ENCODE measurements at regions not wholly inside any gene's neighbourhood (a gene's known extent, or its start where the extent isn't known, plus 50 kb on each side); places are given as distances from the start of the nearest gene placed in this dataset.

GRCh38 chr13:61695147-61695546 lies 279.5 kb upstream of the PCDH20 start:
- ChIA-PET CTCF (no interaction called here), POLR2A (no interaction called here), SMC1A (ENCODE audit: uncharacterized antibody, unreplicated experiment) (no interaction called here), RAD21 (ENCODE audit: unreplicated experiment) (no interaction called here)
- no peak for ATAC-seq
- no peak for DNase-seq (ENCODE audit: low read depth, low spot score)
- no peak for FAIRE-seq
- intact Hi-C loops (cut with micrococcal nuclease; ENCODE audit: unreplicated experiment) (no loop called here), in situ Hi-C loops (cut with MboI) (no loop called here)
- Histone ChIP-seq H3K9me3 (replicated peaks; ENCODE audit: control insufficient read depth, insufficient read depth, low read length) (no peaks in the 10 kb centered on the region), H3K4me1 (ENCODE audit: control insufficient read depth, insufficient read depth, low read length) (no peaks in the 10 kb centered on the region), H2AFZ (ENCODE audit: control insufficient read depth, low read depth, low read length) (no peak overlapping the region), H3K27me3 (replicated peaks in 1 of 2; ENCODE audit: control insufficient read depth in 2 of 2, insufficient read depth in 2 of 2, low read length in 1 of 2) (no peaks in the 10 kb centered on the region), H4K20me1 (ENCODE audit: control insufficient read depth, insufficient read depth) (no peaks in the 10 kb centered on the region), H3K36me3 (ENCODE audit: control insufficient read depth in 2 of 2, insufficient read depth in 2 of 2, low read length in 1 of 2) (no peaks in the 10 kb centered on the region), H3K9ac (ENCODE audit: control insufficient read depth, insufficient read depth, low read length) (no peak overlapping the region), H3K4me3 (no peak overlapping the region), H3K4me2 (ENCODE audit: control insufficient read depth, insufficient read depth) (no peak overlapping the region), H3K27ac (ENCODE audit: control insufficient read depth, insufficient read depth) (no peak overlapping the region), H3K79me2 (ENCODE audit: control insufficient read depth, insufficient read depth, low read length) (no peaks in the 10 kb centered on the region)
- BruUV-seq (replicated peaks) = no TSS peak
- WGBS (ENCODE audit: insufficient coverage, insufficient replicate concordance, low lambda C conversion rate, missing lambda C conversion rate) = 0% methylated on average over 2 of the region's 2 CpGs
- TF ChIP-seq SREBF1 (IDR thresholded peaks at IDR 0.05; ENCODE audit: low read length) = no peak
- TF ChIP-seq CTCF (IDR thresholded peaks at IDR 0.05 in 2 of 3, conservative IDR thresholded peaks at IDR 0.05 in 1 of 3; ENCODE audit: control insufficient read depth in 2 of 3, extremely low read depth in 1 of 3, insufficient read depth in 1 of 3, low read depth in 3 of 3, low read length in 3 of 3) = no peak
- TF ChIP-seq, protein P1, sequence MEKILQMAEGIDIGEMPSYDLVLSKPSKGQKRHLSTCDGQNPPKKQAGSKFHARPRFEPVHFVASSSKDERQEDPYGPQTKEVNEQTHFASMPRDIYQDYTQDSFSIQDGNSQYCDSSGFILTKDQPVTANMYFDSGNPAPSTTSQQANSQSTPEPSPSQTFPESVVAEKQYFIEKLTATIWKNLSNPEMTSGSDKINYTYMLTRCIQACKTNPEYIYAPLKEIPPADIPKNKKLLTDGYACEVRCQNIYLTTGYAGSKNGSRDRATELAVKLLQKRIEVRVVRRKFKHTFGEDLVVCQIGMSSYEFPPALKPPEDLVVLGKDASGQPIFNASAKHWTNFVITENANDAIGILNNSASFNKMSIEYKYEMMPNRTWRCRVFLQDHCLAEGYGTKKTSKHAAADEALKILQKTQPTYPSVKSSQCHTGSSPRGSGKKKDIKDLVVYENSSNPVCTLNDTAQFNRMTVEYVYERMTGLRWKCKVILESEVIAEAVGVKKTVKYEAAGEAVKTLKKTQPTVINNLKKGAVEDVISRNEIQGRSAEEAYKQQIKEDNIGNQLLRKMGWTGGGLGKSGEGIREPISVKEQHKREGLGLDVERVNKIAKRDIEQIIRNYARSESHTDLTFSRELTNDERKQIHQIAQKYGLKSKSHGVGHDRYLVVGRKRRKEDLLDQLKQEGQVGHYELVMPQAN (conservative IDR thresholded peaks at IDR 0.05) = no peak
- TF ChIP-seq ZSCAN29 (IDR thresholded peaks at IDR 0.05) = no peak
- TF ChIP-seq MLLT1 (IDR thresholded peaks at IDR 0.05) = no peak
- TF ChIP-seq MYB (IDR thresholded peaks at IDR 0.05; ENCODE audit: borderline replicate concordance, low read depth, low read length) = no peak
- TF ChIP-seq NR2C2 (IDR thresholded peaks at IDR 0.05; ENCODE audit: borderline replicate concordance, control insufficient read depth, insufficient read length, low read depth) = no peak
- no peak for TF ChIP-seq SP1 (IDR thresholded peaks at IDR 0.05; ENCODE audit: low read depth, low read length)
- TF ChIP-seq RFX5 (IDR thresholded peaks at IDR 0.05; ENCODE audit: low read depth, low read length) = no peak
- TF ChIP-seq MEF2B (IDR thresholded peaks at IDR 0.05; ENCODE audit: partially characterized antibody, poor library complexity, severe bottlenecking) = no peak
- TF ChIP-seq CREM (IDR thresholded peaks at IDR 0.05; ENCODE audit: low read depth) = no peak
- TF ChIP-seq BHLHE40 (IDR thresholded peaks at IDR 0.05; ENCODE audit: borderline replicate concordance in 1 of 2, low read depth in 2 of 2, low read length in 1 of 2) = no peak
- no peak for TF ChIP-seq EP300 (IDR thresholded peaks at IDR 0.05; ENCODE audit: borderline replicate concordance in 1 of 2, control insufficient read depth in 1 of 2, low read depth in 2 of 2, low read length in 2 of 2)
- no peak for TF ChIP-seq IRF5 (IDR thresholded peaks at IDR 0.05; ENCODE audit: borderline replicate concordance)
- no peak for TF ChIP-seq BMI1 (IDR thresholded peaks at IDR 0.05; ENCODE audit: borderline replicate concordance)
- no peak for TF ChIP-seq ETV6 (conservative IDR thresholded peaks at IDR 0.05 in 1 of 2, IDR thresholded peaks at IDR 0.05 in 1 of 2; ENCODE audit: borderline replicate concordance in 1 of 2, low read depth in 1 of 2)
- TF ChIP-seq BRCA1 (IDR thresholded peaks at IDR 0.05; ENCODE audit: low read depth, low read length) = no peak
